Mesendoderm (in vitro differentiated cells): ENCODE measurements at regions not wholly inside any gene's neighbourhood (a gene's known extent, or its start where the extent isn't known, plus 50 kb on each side); places are given as distances from the start of the nearest gene placed in this dataset.

Experiments used
- DNase-seq: peaks from one replicate; pipeline ENCODE4 v3.0.0; 2013
- H2AK5ac ChIP-seq: 2 replicates; pipeline ENCODE4 v1.6.1; 2013; ENCODE audit warnings: low read length, inconsistent platforms
- H2BK120ac ChIP-seq: 2 replicates; pipeline ENCODE4 v1.6.1; 2013; ENCODE audit warnings: low read depth, mild to moderate bottlenecking, low read length, moderate library complexity, mixed read lengths
- H2BK15ac ChIP-seq: replicated peaks from 2 replicates; pipeline ENCODE4 v1.6.1; 2013; ENCODE audit warnings: low read depth, mild to moderate bottlenecking, moderate library complexity
- H2BK5ac ChIP-seq: 2 replicates; pipeline ENCODE4 v1.6.1; 2013; ENCODE audit warnings: low read length, inconsistent platforms
- H3K18ac ChIP-seq: 2 replicates; pipeline ENCODE4 v1.6.1; 2013; ENCODE audit warnings: mild to moderate bottlenecking, low read length, mixed read lengths
- H3K23ac ChIP-seq: one replicate; pipeline ENCODE4 v1.6.1; 2013; ENCODE audit warnings: low read length
- H3K27ac ChIP-seq: 2 replicates; pipeline ENCODE4 v1.5.1; 2013; ENCODE audit warnings: low read depth, mild to moderate bottlenecking, inconsistent platforms, low read length, moderate library complexity
- H3K27me3 ChIP-seq: 2 replicates; pipeline ENCODE4 v1.6.1; 2013; ENCODE audit warnings: low read length, control low read depth, mild to moderate bottlenecking, inconsistent platforms; ENCODE audit not compliant: insufficient read depth, poor library complexity
- H3K36me3 ChIP-seq: 2 replicates; pipeline ENCODE4 v1.6.1; 2013; ENCODE audit warnings: low read length, inconsistent platforms; ENCODE audit not compliant: control insufficient read depth, insufficient read depth
- H3K4ac ChIP-seq: one replicate; pipeline ENCODE4 v1.6.1; 2013; ENCODE audit warnings: low read depth, mild to moderate bottlenecking, low read length, moderate library complexity
- H3K4me1 ChIP-seq: 2 replicates; pipeline ENCODE4 v1.6.1; 2013; ENCODE audit warnings: low read depth, low read length, inconsistent platforms; ENCODE audit not compliant: control insufficient read depth
- H3K4me2 ChIP-seq: 2 replicates; pipeline ENCODE4 v1.6.1; 2013; ENCODE audit warnings: low read length
- H3K4me3 ChIP-seq: 2 replicates; pipeline ENCODE4 v1.5.1; 2013; ENCODE audit warnings: mild to moderate bottlenecking, low read length
- H3K56ac ChIP-seq: one replicate; pipeline ENCODE4 v1.6.1; 2013; ENCODE audit warnings: low read length
- H3K79me1 ChIP-seq: 2 replicates; pipeline ENCODE4 v1.6.1; 2013; ENCODE audit warnings: low read length, inconsistent platforms
- H3K79me2 ChIP-seq: 2 replicates; pipeline ENCODE4 v1.6.1; 2013; ENCODE audit warnings: mild to moderate bottlenecking, low read length; ENCODE audit not compliant: control insufficient read depth, insufficient read depth
- H3K9ac ChIP-seq: 2 replicates; pipeline ENCODE4 v1.6.1; 2013; ENCODE audit warnings: low read length, inconsistent platforms
- H4K5ac ChIP-seq: one replicate; pipeline ENCODE4 v1.6.1; 2013; ENCODE audit warnings: low read length
- H4K8ac ChIP-seq: one replicate; pipeline ENCODE4 v1.6.1; 2013; ENCODE audit warnings: low read depth, mild to moderate bottlenecking, control low read depth, low read length, moderate library complexity
- WGBS: extraction: QIAGEN DNeasy Blood & Tissue Kit; methylation state at CpG from one replicate; pipeline ENCODE4 v1.1.7; 2013; ENCODE audit warnings: low lambda C conversion rate, missing lambda C conversion rate; ENCODE audit not compliant: insufficient coverage; ENCODE audit errors: extremely low coverage; 5-methylcytosine and 5-hydroxymethylcytosine counted together

- H3K79me2 ChIP-seq, result no peaks in the 10 kb centered on the region
- H3K4ac ChIP-seq, result no peak overlapping the region
- WGBS, result no CpG with 5 or more reads among the region's 1 CpG
- DNase-seq, result no peak
- no peak overlapping the region for H2BK120ac ChIP-seq
- no peak overlapping the region for H2BK5ac ChIP-seq
- no peak overlapping the region for H3K56ac ChIP-seq
- H3K27me3 ChIP-seq, result no peaks in the 10 kb centered on the region
- no peak overlapping the region for H3K9ac ChIP-seq
- H3K4me2 ChIP-seq, result no peak overlapping the region
- H3K4me3 ChIP-seq, result no peak overlapping the region
- H3K27ac ChIP-seq, result no peak overlapping the region
- H3K36me3 ChIP-seq, result no peaks in the 10 kb centered on the region
- H4K5ac ChIP-seq, result no peak overlapping the region
- H2BK15ac ChIP-seq, result no peak overlapping the region
- H3K79me1 ChIP-seq, result no peaks in the 10 kb centered on the region
- H2AK5ac ChIP-seq, result no peak overlapping the region
- no peak overlapping the region for H3K18ac ChIP-seq
- no peak overlapping the region for H4K8ac ChIP-seq
- H3K4me1 ChIP-seq, result no peaks in the 10 kb centered on the region
- no peak overlapping the region for H3K23ac ChIP-seq
These were observed 578.8 kb downstream of the CDH11 start for GRCh38 chr16:64543031-64543430.

GRCh38 chr16:64542152-64542551 lies 579.7 kb downstream of the CDH11 start:
- H4K5ac ChIP-seq, result no peak overlapping the region
- H3K79me1 ChIP-seq, result no peaks in the 10 kb centered on the region
- H3K36me3 ChIP-seq, result no peaks in the 10 kb centered on the region
- no peaks in the 10 kb centered on the region for H3K27me3 ChIP-seq
- H2BK5ac ChIP-seq, result no peak overlapping the region
- H2BK15ac ChIP-seq, result no peak overlapping the region
- no peak overlapping the region for H4K8ac ChIP-seq
- H3K4me3 ChIP-seq, result no peak overlapping the region
- no peak overlapping the region for H3K56ac ChIP-seq
- no peak for DNase-seq
- H3K9ac ChIP-seq, result no peak overlapping the region
- H3K79me2 ChIP-seq, result no peaks in the 10 kb centered on the region
- WGBS, result no CpG with 5 or more reads among the region's 2 CpGs
- no peak overlapping the region for H3K4ac ChIP-seq
- no peak overlapping the region for H2BK120ac ChIP-seq
- H3K23ac ChIP-seq, result no peak overlapping the region
- no peaks in the 10 kb centered on the region for H3K4me1 ChIP-seq
- no peak overlapping the region for H3K18ac ChIP-seq
- no peak overlapping the region for H2AK5ac ChIP-seq
- H3K4me2 ChIP-seq, result no peak overlapping the region
- H3K27ac ChIP-seq, result no peak overlapping the region

GRCh38 chr16:64541621-64542020 lies 580.2 kb downstream of the CDH11 start:
- no peak overlapping the region for H2BK15ac ChIP-seq
- WGBS, result no CpG with 5 or more reads among the region's 2 CpGs
- no peak overlapping the region for H4K8ac ChIP-seq
- no peaks in the 10 kb centered on the region for H3K36me3 ChIP-seq
- H3K27me3 ChIP-seq, result no peaks in the 10 kb centered on the region
- no peak overlapping the region for H2AK5ac ChIP-seq
- no peak for DNase-seq
- H2BK120ac ChIP-seq, result no peak overlapping the region
- H3K4ac ChIP-seq, result peak overlapping the region; percentile 36
- H3K56ac ChIP-seq, result no peak overlapping the region
- H3K4me3 ChIP-seq, result no peak overlapping the region
- H3K79me2 ChIP-seq, result no peaks in the 10 kb centered on the region
- H3K18ac ChIP-seq, result no peak overlapping the region
- no peak overlapping the region for H2BK5ac ChIP-seq
- H3K23ac ChIP-seq, result no peak overlapping the region
- H3K9ac ChIP-seq, result no peak overlapping the region
- H3K79me1 ChIP-seq, result no peaks in the 10 kb centered on the region
- no peaks in the 10 kb centered on the region for H3K4me1 ChIP-seq
- H4K5ac ChIP-seq, result no peak overlapping the region
- H3K27ac ChIP-seq, result no peak overlapping the region
- no peak overlapping the region for H3K4me2 ChIP-seq

- no peaks in the 10 kb centered on the region for H3K4me1 ChIP-seq
- H2BK120ac ChIP-seq, result no peak overlapping the region
- no peak overlapping the region for H4K5ac ChIP-seq
- H3K9ac ChIP-seq, result no peak overlapping the region
- no peak overlapping the region for H3K27ac ChIP-seq
- no peak overlapping the region for H3K56ac ChIP-seq
- no peaks in the 10 kb centered on the region for H3K79me2 ChIP-seq
- no peak for DNase-seq
- H2BK5ac ChIP-seq, result no peak overlapping the region
- no peak overlapping the region for H3K4me3 ChIP-seq
- no peak overlapping the region for H3K4ac ChIP-seq
- no peaks in the 10 kb centered on the region for H3K79me1 ChIP-seq
- H3K36me3 ChIP-seq, result no peaks in the 10 kb centered on the region
- no peak overlapping the region for H4K8ac ChIP-seq
- H3K23ac ChIP-seq, result no peak overlapping the region
- no peak overlapping the region for H2BK15ac ChIP-seq
- H3K27me3 ChIP-seq, result no peaks in the 10 kb centered on the region
- no peak overlapping the region for H3K4me2 ChIP-seq
- H2AK5ac ChIP-seq, result no peak overlapping the region
- WGBS, result no CpG with 5 or more reads among the region's 3 CpGs
- no peak overlapping the region for H3K18ac ChIP-seq
These were observed 581.4 kb downstream of the CDH11 start for GRCh38 chr16:64540434-64540833.

- H2BK120ac ChIP-seq, result no peak overlapping the region
- no peak overlapping the region for H3K4ac ChIP-seq
- H3K79me1 ChIP-seq, result no peaks in the 10 kb centered on the region
- no peaks in the 10 kb centered on the region for H3K79me2 ChIP-seq
- H2AK5ac ChIP-seq, result no peak overlapping the region
- H2BK15ac ChIP-seq, result no peak overlapping the region
- H3K4me2 ChIP-seq, result no peak overlapping the region
- H4K8ac ChIP-seq, result no peak overlapping the region
- no CpG with 5 or more reads among the region's 4 CpGs for WGBS
- no peaks in the 10 kb centered on the region for H3K36me3 ChIP-seq
- no peak for DNase-seq
- H2BK5ac ChIP-seq, result no peak overlapping the region
- H4K5ac ChIP-seq, result no peak overlapping the region
- H3K4me1 ChIP-seq, result no peaks in the 10 kb centered on the region
- H3K9ac ChIP-seq, result no peak overlapping the region
- H3K56ac ChIP-seq, result no peak overlapping the region
- H3K18ac ChIP-seq, result no peak overlapping the region
- H3K23ac ChIP-seq, result no peak overlapping the region
- no peaks in the 10 kb centered on the region for H3K27me3 ChIP-seq
- no peak overlapping the region for H3K27ac ChIP-seq
- no peak overlapping the region for H3K4me3 ChIP-seq
These were observed 582.0 kb downstream of the CDH11 start for GRCh38 chr16:64539811-64540371.

- no peaks in the 10 kb centered on the region for H3K4me1 ChIP-seq
- no peaks in the 10 kb centered on the region for H3K79me2 ChIP-seq
- no peak overlapping the region for H3K18ac ChIP-seq
- no peak overlapping the region for H2BK15ac ChIP-seq
- WGBS, result no CpG with 5 or more reads among the region's 6 CpGs
- H4K8ac ChIP-seq, result no peak overlapping the region
- no peak overlapping the region for H3K23ac ChIP-seq
- H2AK5ac ChIP-seq, result no peak overlapping the region
- H3K27ac ChIP-seq, result no peak overlapping the region
- H3K4me3 ChIP-seq, result no peak overlapping the region
- peak overlapping the region; percentile 28 for H2BK120ac ChIP-seq
- no peak overlapping the region for H3K9ac ChIP-seq
- H4K5ac ChIP-seq, result no peak overlapping the region
- peak overlapping the region; percentile 26 for H2BK5ac ChIP-seq
- no peak overlapping the region for H3K4me2 ChIP-seq
- H3K4ac ChIP-seq, result no peak overlapping the region
- H3K36me3 ChIP-seq, result no peaks in the 10 kb centered on the region
- H3K27me3 ChIP-seq, result no peaks in the 10 kb centered on the region
- DNase-seq, result peak; percentile 62
- H3K56ac ChIP-seq, result no peak overlapping the region
- no peaks in the 10 kb centered on the region for H3K79me1 ChIP-seq
These were observed 587.6 kb downstream of the CDH11 start for GRCh38 chr16:64534180-64534780.
